ENCODE measurements at regions not wholly inside any gene's neighbourhood (a gene's known extent, or its start where the extent isn't known, plus 50 kb on each side); places are given as distances from the start of the nearest gene placed in this dataset.

DNA sequence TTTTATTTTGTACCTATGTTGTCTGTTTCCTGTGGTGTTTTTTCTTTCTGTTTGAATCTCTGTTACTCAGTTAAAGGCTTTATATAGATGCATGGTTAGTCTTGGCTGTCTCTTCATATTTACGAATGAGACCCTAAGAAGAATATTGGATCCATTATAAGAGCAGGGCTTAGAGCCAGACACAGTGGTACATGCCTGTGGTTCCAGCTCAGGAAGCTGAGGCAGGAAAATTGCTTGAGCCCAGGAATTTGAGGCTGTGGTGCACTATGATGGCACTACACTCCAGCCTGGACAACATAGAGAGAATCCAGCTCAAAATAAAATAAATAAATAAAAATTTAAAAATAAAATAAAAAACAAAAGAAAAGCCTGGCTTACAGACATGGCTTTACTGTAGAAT, 211.1 kb downstream of the SOD2 start:
- TF ChIP-seq, protein P1, sequence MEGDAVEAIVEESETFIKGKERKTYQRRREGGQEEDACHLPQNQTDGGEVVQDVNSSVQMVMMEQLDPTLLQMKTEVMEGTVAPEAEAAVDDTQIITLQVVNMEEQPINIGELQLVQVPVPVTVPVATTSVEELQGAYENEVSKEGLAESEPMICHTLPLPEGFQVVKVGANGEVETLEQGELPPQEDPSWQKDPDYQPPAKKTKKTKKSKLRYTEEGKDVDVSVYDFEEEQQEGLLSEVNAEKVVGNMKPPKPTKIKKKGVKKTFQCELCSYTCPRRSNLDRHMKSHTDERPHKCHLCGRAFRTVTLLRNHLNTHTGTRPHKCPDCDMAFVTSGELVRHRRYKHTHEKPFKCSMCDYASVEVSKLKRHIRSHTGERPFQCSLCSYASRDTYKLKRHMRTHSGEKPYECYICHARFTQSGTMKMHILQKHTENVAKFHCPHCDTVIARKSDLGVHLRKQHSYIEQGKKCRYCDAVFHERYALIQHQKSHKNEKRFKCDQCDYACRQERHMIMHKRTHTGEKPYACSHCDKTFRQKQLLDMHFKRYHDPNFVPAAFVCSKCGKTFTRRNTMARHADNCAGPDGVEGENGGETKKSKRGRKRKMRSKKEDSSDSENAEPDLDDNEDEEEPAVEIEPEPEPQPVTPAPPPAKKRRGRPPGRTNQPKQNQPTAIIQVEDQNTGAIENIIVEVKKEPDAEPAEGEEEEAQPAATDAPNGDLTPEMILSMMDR (conservative IDR thresholded peaks at IDR 0.05 in 1 of 2, IDR thresholded peaks at IDR 0.05 in 1 of 2; ENCODE audit: extremely low read depth in 1 of 2, insufficient read depth in 1 of 2, low read depth in 1 of 2, low read length in 2 of 2), result no peak
- no peak for TF ChIP-seq EZH2 (IDR thresholded peaks at IDR 0.05; ENCODE audit: borderline replicate concordance, low read length)
